CD1c-positive myeloid dendritic cell (primary cell): ENCODE measurements at regions not wholly inside any gene's neighbourhood (a gene's known extent, or its start where the extent isn't known, plus 50 kb on each side); places are given as distances from the start of the nearest gene placed in this dataset.
"Not testable (repeated sequence)": the region's sequence is repeated elsewhere in the genome, so short reads cannot be mapped to it uniquely, and the experiment has no call there.

ENCODE experiments used
- DNase-seq: peaks from one replicate; pipeline ENCODE4 v3.0.0-alpha.2; 2016; ENCODE audit errors: extremely low spot score

DNA sequence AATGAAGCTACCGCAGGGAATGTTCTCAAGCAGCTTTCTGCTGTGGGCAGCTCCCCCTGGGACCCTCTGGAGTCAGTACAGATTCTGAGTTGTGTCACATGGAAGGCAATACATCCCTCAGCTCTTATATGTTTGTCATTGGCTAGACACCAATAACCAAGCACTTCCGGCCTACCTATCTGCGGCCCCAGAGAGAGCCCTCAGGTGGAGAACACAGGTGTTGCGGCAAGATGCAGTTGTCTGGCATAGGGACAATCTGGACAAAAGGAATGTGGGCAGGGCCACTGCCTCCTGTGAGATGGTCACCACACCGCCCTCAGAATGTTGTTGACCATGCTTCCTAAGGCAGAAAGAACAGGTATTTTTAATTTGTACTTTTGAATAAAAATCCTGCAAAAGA lies 118.7 kb downstream of the BRMS1L start:
- DNase-seq = no peak

DNA sequence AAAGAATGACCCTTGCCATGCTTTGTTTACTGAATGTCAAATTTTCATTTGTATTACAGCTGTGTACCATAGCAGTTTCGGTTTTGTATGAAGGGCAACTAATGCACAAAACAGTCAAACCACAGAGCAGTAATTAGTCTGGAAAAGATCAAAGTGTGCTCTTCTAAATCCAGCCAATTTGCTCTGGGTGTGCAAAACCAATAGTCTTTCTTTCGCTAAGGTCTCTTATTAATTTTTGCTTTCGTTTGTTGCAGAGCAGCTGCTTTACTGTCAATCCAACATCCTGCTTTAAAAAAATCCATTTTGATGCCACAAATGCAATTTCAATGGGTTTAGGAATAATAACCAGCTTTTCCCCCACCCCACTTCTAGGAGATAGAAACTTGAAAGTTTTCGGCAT lies 114.2 kb downstream of the BRMS1L start:
- DNase-seq = no peak

DNA sequence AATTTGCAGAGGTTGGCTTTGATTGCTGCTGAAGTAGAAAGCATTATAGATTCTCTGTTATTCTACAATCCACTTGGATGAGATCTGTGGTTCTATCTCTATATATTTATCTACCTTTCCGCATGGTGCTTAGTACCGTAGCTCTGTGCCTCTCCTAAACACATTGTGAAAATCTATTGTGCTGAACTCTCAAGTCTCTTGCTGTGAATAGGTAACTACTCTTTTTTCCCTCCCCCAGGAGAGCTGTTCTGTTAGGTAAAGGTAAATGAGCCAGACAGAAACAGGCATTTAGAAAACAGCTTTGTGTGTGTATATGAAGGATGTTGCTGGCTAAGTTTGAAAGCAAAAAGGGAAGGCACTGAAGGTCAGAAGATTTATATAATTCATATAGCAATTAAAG lies 112.6 kb downstream of the BRMS1L start:
- no peak for DNase-seq

DNA sequence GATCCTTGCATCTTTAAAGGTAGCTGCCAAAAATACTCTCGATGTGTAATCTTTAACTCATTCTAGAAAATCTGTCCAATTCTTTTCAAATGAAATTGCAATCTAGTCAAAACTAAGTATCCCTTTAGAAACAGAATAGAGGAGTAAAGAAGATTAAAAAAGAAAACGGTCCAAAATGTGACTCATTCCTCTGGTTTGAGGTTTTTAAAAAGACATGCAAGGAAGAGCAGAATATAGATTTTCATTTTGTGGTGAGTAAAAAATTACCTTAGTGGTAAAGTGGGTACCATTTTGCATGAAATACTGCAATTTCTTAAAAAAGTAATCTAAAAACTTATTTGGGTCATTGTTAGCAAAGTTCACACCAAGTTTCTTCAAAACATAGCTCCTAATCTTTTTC lies 108.4 kb downstream of the BRMS1L start:
- no peak for DNase-seq

DNA sequence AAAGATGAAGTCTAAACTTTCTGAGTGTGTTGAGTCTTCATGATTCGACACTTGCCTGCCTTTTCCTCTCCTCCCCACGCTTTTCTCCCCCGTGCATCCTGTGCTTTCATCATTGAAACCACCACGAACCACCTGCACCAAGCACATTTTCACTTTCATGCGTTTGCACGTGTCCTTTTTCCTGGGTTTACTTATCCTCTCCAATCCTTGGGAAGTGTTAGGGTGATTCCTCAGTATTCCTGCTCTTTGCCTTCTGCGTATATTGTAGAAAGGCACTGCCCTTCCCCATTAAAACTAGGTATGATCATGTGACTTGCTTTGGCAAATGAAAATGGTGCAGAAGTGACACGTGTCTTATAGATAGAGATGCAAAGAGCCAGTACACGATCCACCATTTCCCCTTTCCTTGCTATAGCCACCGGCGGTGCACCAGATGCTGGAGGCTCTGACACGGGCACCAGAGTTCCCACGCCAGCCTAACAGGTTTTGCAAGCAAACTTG lies 106.6 kb downstream of the BRMS1L start:
- no peak for DNase-seq

DNA sequence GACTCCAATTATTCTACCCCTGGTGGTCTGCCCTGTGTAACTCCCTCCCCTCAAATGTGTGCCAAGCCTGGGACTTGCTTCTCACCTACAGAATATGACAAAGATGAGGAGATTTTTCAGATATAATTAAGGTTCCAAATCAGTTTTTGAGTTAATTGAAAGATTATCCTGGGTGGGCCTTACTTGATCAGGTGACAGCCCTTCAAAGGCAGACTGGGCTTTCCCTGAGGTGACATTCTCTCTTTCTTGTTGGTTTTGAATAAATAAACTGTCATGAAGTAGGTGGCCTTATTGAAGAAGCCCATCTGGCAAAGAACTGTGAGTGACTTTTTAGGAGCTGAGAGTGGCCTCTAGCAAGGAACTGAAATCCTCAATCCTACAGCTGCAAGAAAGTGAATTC lies 106.0 kb downstream of the BRMS1L start:
- no peak for DNase-seq

DNA sequence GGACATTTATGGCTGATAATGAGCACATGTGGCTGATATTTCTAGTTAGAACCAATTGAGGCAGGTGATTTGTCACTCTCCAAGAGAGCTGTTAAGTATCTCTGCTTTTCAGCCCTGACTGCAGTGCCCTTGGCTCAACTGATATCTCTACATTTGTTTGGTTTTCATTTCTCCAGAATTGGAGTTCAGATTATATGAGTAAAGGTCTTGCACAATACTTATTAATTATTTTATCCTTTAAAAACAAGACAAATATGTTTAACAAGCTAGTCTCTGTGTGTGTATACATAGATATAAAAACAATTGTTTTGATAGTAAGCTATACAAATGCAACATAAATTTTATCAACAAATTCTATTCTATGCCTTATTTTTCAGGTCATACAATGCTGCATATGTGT lies 105.2 kb downstream of the BRMS1L start:
- no peak for DNase-seq

DNA sequence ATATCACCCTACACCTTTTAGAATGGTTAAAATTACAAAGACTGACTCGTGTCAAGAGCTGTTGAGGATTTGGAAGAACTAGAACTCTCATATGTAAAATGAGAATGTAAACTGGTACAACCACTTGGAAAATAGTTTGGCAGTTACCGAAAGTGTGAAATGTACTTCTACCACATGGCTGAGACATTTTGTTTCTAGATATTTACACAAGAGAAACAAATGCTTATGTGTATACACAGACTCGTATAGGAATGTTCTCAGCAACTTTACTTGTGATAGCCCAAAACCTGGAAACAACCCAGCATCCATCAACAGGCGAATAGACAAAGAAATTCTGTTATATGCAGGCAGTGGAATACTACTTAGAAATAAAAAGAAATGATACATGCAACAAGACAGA lies 103.0 kb downstream of the BRMS1L start:
- DNase-seq = no peak

DNA sequence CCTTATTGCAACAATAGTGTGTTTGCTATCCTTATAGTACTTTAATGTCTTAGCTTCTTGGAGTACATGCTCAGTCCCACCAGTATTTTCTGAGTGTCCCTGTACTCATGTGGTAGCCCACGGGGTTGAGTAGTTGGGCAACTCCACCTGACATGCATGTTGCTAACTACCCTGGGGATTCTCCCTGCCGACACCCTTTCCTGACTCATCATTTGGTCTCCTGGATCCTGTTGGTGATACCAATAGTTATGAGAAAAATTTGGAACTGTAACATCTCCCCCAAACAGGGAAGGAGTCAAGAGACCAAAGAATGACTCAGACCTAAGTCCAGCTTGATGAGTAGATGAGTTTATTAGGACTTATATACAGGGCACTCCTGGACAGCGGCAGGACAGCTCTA lies 101.6 kb downstream of the BRMS1L start:
- no peak for DNase-seq

DNA sequence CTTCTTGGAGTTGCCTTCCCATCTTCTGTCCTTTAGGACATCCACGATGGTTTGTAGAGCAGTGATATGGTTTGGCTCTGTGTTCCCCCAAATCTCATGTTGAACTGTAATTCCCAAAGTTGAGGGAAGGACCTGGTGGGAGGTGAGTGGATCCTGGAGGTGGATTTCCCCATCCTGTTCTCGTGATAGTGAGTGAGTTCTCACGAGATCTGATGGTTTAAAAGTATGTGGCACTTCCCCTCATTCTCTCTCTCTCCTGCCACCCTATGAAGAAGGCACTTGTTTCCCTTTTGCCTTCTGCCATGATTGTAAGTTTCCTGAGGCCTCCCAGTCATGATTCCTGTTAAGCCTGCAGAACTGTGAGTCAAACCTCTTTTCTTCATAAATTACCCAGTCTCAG lies 99.2 kb downstream of the BRMS1L start:
- DNase-seq = no peak

DNA sequence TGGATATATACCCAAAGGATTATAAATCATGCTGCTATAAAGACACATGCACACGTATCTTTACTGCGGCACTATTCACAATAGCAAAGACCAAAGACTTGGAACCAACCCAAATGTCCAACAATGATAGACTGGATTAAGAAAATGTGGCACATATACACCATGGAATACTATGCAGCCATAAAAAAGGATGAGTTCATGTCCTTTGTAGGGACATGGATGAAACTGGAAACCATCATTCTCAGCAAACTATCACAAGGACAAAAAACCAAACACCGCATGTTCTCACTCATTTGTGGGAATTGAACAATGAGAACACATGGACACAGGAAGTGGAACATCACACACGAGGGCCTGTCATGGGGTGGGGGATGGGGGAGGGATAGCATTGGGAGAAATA lies 96.5 kb downstream of the BRMS1L start:
- not testable (repeated sequence) for DNase-seq

DNA sequence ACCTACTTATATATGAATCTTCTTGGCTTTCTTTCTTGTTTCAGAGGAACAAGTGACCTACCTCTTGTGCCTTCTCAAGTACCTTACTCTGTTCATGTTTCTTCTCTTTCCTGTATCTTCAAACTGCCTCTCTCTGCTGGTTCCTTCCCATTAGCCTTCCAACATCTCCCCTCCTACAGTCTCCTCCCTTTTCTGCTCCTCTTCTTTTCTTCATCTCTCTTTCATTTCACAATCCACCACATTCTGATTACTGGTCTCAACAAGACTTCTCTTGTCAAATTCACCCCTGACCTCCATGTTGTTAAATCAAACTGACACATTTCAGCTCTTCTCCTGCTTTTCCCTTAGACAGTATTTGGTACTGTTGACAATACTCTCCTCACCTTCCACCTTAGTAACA lies 95.6 kb downstream of the BRMS1L start:
- DNase-seq = no peak
